ENCODE measurements at regions not wholly inside any gene's neighbourhood (a gene's known extent, or its start where the extent isn't known, plus 50 kb on each side); places are given as distances from the start of the nearest gene placed in this dataset.
"Not testable (repeated sequence)": the region's sequence is repeated elsewhere in the genome, so short reads cannot be mapped to it uniquely, and the experiment has no call there.

DNA sequence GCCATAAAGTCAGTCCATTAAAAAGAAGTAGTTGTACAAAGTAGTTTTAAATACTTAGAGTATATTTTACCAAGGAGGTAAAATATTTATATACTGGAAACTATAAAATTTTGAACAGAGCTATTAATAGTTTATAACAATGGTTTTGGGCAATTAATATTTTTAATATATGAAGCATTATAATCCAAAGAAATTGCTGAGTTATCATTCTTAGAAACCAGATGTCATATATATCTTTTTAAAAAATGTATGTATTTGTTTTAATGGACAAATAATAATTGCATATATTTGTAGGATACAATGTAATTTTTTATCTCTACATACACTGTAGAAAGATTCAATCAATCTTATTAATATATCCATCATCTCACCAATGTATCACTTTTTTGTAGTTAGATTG lies 207.8 kb downstream of the CXXC4 start:
- H3K27me3 Mint-ChIP-seq (ENCODE audit: low read depth) = no peaks in the 10 kb centered on the region
- intact Hi-C loops (cut with micrococcal nuclease) = no loop called here
- CTCF ChIA-PET = interaction anchor here (0.6 kb wide), 1 partner anchor 43 kb away, joined by 3 read pairs; no protein-coding TSS in a partner anchor
- no peaks in the 10 kb centered on the region for H3K36me3 Mint-ChIP-seq (ENCODE audit: low read depth)
- H3K27ac Mint-ChIP-seq = no peak overlapping the region
- no peak overlapping the region for H3K4me3 Mint-ChIP-seq
- H3K9me3 Mint-ChIP-seq = peaks cover 9% of the 10 kb centered on the region
- DNase-seq = no peak
- no peaks in the 10 kb centered on the region for H3K4me1 Mint-ChIP-seq (ENCODE audit: low read depth)

- no peak overlapping the region for H3K4me3 Mint-ChIP-seq
- CTCF ChIA-PET = no interaction called here
- H3K4me1 Mint-ChIP-seq (ENCODE audit: low read depth) = no peaks in the 10 kb centered on the region
- intact Hi-C loops (cut with micrococcal nuclease) = no loop called here
- H3K27me3 Mint-ChIP-seq (ENCODE audit: low read depth) = no peaks in the 10 kb centered on the region
- H3K36me3 Mint-ChIP-seq (ENCODE audit: low read depth) = no peaks in the 10 kb centered on the region
- DNase-seq = no peak
- H3K9me3 Mint-ChIP-seq = peaks cover 5% of the 10 kb centered on the region
- H3K27ac Mint-ChIP-seq = no peak overlapping the region
Measured at GRCh38 chr4:104283303-104283702, 211.4 kb downstream of the CXXC4 start.

- no peaks in the 10 kb centered on the region for H3K4me1 Mint-ChIP-seq (ENCODE audit: low read depth)
- H3K27me3 Mint-ChIP-seq (ENCODE audit: low read depth) = no peaks in the 10 kb centered on the region
- DNase-seq = no peak
- intact Hi-C loops (cut with micrococcal nuclease) = no loop called here
- H3K9me3 Mint-ChIP-seq = peaks cover 5% of the 10 kb centered on the region
- no peaks in the 10 kb centered on the region for H3K36me3 Mint-ChIP-seq (ENCODE audit: low read depth)
- H3K27ac Mint-ChIP-seq = no peak overlapping the region
- no peak overlapping the region for H3K4me3 Mint-ChIP-seq
- CTCF ChIA-PET = no interaction called here
Measured at GRCh38 chr4:104279744-104280143, 214.9 kb downstream of the CXXC4 start.

- Mint-ChIP-seq H3K4me3 (no peak overlapping the region), H3K27ac (no peak overlapping the region), H3K4me1 (ENCODE audit: low read depth) (no peaks in the 10 kb centered on the region), H3K9me3 (peaks cover 6% of the 10 kb centered on the region), H3K36me3 (ENCODE audit: low read depth) (no peaks in the 10 kb centered on the region), H3K27me3 (ENCODE audit: low read depth) (no peaks in the 10 kb centered on the region)
- no peak for DNase-seq
- intact Hi-C loops (cut with micrococcal nuclease) = no loop called here
- CTCF ChIA-PET = no interaction called here
Measured at GRCh38 chr4:104272966-104273365, 221.7 kb downstream of the CXXC4 start.

DNA sequence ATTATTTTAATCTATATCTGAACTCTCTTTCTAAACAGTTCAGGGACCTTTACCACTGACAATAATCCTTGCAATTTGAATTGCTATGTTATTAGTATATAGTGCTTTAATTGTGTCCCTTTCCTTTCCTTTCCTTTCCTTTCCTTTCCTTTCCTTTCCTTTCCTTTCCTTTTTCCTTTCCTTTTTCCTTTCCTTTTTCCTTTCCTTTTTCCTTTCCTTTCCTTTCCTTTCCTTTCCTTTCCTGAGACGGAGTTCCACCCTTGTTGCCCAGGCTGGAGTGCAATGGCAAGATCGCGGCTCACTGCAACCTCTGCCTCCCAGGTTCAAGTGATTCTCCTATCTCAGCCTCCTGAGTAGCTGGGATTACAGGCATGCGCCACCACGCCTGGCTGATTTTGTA lies 225.1 kb downstream of the CXXC4 start:
- H3K4me1 Mint-ChIP-seq (ENCODE audit: low read depth); DNase-seq; H3K36me3 Mint-ChIP-seq (ENCODE audit: low read depth); H3K27me3 Mint-ChIP-seq (ENCODE audit: low read depth); intact Hi-C loops (cut with micrococcal nuclease); H3K27ac Mint-ChIP-seq; H3K9me3 Mint-ChIP-seq; CTCF ChIA-PET; H3K4me3 Mint-ChIP-seq: not testable (repeated sequence)

- Mint-ChIP-seq H3K9me3 (no peaks in the 10 kb centered on the region), H3K4me3 (no peak overlapping the region), H3K36me3 (ENCODE audit: low read depth) (no peaks in the 10 kb centered on the region), H3K4me1 (ENCODE audit: low read depth) (no peaks in the 10 kb centered on the region), H3K27ac (no peak overlapping the region), H3K27me3 (ENCODE audit: low read depth) (no peaks in the 10 kb centered on the region)
- DNase-seq = no peak
- intact Hi-C loops (cut with micrococcal nuclease) = no loop called here
- CTCF ChIA-PET = no interaction called here
Measured at GRCh38 chr4:104263100-104263499, 231.6 kb downstream of the CXXC4 start.

DNA sequence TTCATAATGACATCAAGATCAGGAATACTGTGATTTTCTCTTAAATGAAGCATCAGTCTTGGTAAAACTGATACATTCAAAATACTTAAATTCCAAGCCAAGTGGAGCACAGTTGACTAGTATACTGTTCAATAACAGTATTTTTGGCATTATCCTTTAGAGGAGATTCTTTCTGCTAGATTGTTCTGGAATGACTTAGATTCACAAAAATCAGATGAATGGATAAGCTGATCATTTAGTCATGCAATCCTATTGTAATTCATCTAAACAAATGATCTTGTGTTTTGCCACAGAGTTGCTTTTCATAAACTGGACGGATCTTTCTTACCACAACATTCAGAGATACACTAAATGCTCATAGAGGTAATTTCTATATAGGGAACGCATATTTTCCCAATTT lies 232.0 kb downstream of the CXXC4 start:
- Mint-ChIP-seq H3K9me3 (peaks cover 2% of the 10 kb centered on the region), H3K27ac (no peak overlapping the region), H3K27me3 (ENCODE audit: low read depth) (no peaks in the 10 kb centered on the region), H3K36me3 (ENCODE audit: low read depth) (no peaks in the 10 kb centered on the region), H3K4me3 (no peak overlapping the region), H3K4me1 (ENCODE audit: low read depth) (no peaks in the 10 kb centered on the region)
- CTCF ChIA-PET = no interaction called here
- DNase-seq = no peak
- intact Hi-C loops (cut with micrococcal nuclease) = no loop called here

DNA sequence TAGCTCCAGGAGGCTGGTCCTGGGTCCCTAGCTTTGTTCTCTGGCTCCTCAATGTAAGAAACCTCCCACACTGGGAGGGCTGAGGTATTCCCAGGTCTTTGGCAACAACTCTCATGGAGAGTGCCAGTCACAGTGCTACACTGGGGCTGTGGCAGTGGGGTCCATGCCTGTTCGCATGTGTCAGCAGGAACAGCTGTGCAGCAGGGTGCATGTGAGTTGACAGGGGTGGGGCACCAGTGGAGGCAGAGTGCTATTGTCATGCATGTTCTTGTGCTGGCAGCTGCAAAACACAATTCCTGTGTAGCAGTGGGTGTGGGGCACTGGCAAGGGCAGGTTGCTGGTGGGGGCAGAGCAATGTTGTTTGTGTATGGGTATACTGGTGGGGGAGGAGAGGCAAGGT lies 246.0 kb downstream of the CXXC4 start:
- Mint-ChIP-seq H3K27ac (no peak overlapping the region), H3K4me1 (ENCODE audit: low read depth) (no peaks in the 10 kb centered on the region), H3K36me3 (ENCODE audit: low read depth) (no peaks in the 10 kb centered on the region), H3K27me3 (ENCODE audit: low read depth) (no peaks in the 10 kb centered on the region), H3K4me3 (no peak overlapping the region), H3K9me3 (peaks cover 16% of the 10 kb centered on the region)
- DNase-seq = no peak
- CTCF ChIA-PET = no interaction called here
- intact Hi-C loops (cut with micrococcal nuclease) = no loop called here

- Mint-ChIP-seq H3K27me3 (ENCODE audit: low read depth) (no peaks in the 10 kb centered on the region), H3K4me1 (ENCODE audit: low read depth) (no peaks in the 10 kb centered on the region), H3K36me3 (ENCODE audit: low read depth) (no peaks in the 10 kb centered on the region), H3K4me3 (no peak overlapping the region), H3K27ac (no peak overlapping the region), H3K9me3 (peaks cover 6% of the 10 kb centered on the region)
- intact Hi-C loops (cut with micrococcal nuclease) = no loop called here
- no peak for DNase-seq
- CTCF ChIA-PET = no interaction called here
Measured at GRCh38 chr4:104235967-104236366, 258.7 kb downstream of the CXXC4 start.

DNA sequence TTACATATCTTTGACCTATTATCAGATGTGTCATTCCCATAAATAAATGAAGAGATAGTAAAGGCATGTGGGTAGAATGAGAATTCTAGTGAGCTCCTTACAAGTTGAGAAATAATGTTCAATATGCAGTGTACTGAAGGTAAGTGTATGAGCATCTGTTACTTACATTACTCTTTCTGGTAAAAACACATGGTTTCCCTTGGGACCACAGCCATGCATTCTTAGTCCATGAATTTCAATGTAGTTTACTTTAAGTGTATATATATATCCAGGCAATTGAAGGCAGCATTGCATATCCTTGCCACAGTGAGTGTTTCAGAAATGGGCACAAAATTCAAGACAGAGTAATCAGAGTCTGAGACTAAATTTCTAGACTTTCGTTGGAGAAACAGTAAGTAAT lies 277.2 kb downstream of the CXXC4 start:
- Mint-ChIP-seq H3K27me3 (ENCODE audit: low read depth) (no peaks in the 10 kb centered on the region), H3K27ac (no peak overlapping the region), H3K4me1 (ENCODE audit: low read depth) (no peaks in the 10 kb centered on the region), H3K36me3 (ENCODE audit: low read depth) (no peaks in the 10 kb centered on the region), H3K9me3 (peaks cover 11% of the 10 kb centered on the region), H3K4me3 (no peak overlapping the region)
- intact Hi-C loops (cut with micrococcal nuclease) = no loop called here
- DNase-seq = no peak
- CTCF ChIA-PET = no interaction called here

DNA sequence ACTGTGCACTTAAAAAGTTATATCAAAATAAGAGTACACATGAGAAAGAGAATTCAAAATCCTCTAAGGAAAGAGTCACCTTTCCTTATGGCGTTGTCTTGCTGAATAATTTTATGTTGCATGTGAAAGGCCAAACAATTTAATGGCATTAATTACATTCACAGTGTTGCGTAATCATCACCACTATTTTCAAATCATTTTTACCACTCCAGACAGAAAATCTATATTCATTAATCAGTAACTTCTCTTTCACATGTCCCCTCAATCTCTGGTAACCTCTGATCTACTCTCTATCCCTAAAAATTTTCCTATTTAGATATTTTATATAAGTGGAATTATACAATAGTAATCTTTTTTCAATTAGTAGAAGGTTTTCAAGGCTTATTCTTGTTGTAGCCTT lies 283.0 kb downstream of the CXXC4 start:
- Mint-ChIP-seq H3K27me3 (ENCODE audit: low read depth) (no peaks in the 10 kb centered on the region), H3K36me3 (ENCODE audit: low read depth) (no peaks in the 10 kb centered on the region), H3K27ac (no peak overlapping the region), H3K9me3 (peaks cover 6% of the 10 kb centered on the region), H3K4me3 (no peak overlapping the region), H3K4me1 (ENCODE audit: low read depth) (no peaks in the 10 kb centered on the region)
- CTCF ChIA-PET = no interaction called here
- intact Hi-C loops (cut with micrococcal nuclease) = no loop called here
- no peak for DNase-seq

- H3K4me3 Mint-ChIP-seq = no peak overlapping the region
- no peak for DNase-seq
- intact Hi-C loops (cut with micrococcal nuclease) = no loop called here
- H3K27me3 Mint-ChIP-seq (ENCODE audit: low read depth) = no peaks in the 10 kb centered on the region
- peaks cover 6% of the 10 kb centered on the region for H3K9me3 Mint-ChIP-seq
- no peaks in the 10 kb centered on the region for H3K36me3 Mint-ChIP-seq (ENCODE audit: low read depth)
- no peaks in the 10 kb centered on the region for H3K4me1 Mint-ChIP-seq (ENCODE audit: low read depth)
- CTCF ChIA-PET = no interaction called here
- no peak overlapping the region for H3K27ac Mint-ChIP-seq
Measured at GRCh38 chr4:104210420-104210819, 284.3 kb downstream of the CXXC4 start.

- no peaks in the 10 kb centered on the region for H3K36me3 Mint-ChIP-seq (ENCODE audit: low read depth)
- no peaks in the 10 kb centered on the region for H3K9me3 Mint-ChIP-seq
- intact Hi-C loops (cut with micrococcal nuclease) = no loop called here
- DNase-seq = no peak
- no peak overlapping the region for H3K27ac Mint-ChIP-seq
- CTCF ChIA-PET = no interaction called here
- no peaks in the 10 kb centered on the region for H3K27me3 Mint-ChIP-seq (ENCODE audit: low read depth)
- H3K4me3 Mint-ChIP-seq = no peak overlapping the region
- no peaks in the 10 kb centered on the region for H3K4me1 Mint-ChIP-seq (ENCODE audit: low read depth)
Measured at GRCh38 chr4:104206784-104207183, 287.9 kb downstream of the CXXC4 start.

DNA sequence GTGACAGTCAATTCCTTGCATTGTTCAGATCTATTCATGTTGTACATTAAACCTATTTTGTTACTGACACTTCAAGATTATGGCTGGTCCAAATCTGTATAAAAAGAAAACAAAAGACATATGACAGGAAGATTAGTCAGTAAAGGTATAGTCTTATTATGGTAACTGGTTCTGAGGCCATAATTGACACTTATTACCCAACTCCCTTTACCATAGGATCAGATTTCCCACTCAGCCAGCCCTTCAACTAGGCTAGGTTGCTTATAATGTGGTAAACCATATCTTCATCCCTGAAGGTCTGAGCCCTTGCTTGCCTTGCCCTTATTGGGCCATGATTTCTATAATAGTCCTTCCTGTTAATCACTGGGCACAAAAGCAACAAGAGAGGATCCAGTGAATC lies 289.6 kb downstream of the CXXC4 start:
- H3K27me3 Mint-ChIP-seq (ENCODE audit: low read depth) = no peaks in the 10 kb centered on the region
- no peaks in the 10 kb centered on the region for H3K9me3 Mint-ChIP-seq
- H3K4me3 Mint-ChIP-seq = no peak overlapping the region
- no peaks in the 10 kb centered on the region for H3K36me3 Mint-ChIP-seq (ENCODE audit: low read depth)
- CTCF ChIA-PET = no interaction called here
- no peaks in the 10 kb centered on the region for H3K4me1 Mint-ChIP-seq (ENCODE audit: low read depth)
- intact Hi-C loops (cut with micrococcal nuclease) = no loop called here
- no peak overlapping the region for H3K27ac Mint-ChIP-seq
- DNase-seq = no peak
